HEK293 (cell line): ENCODE measurements at regions not wholly inside any gene's neighbourhood (a gene's known extent, or its start where the extent isn't known, plus 50 kb on each side); places are given as distances from the start of the nearest gene placed in this dataset.

Experiments
- CTCF ChIA-PET: fragments of 350-600 bp; formaldehyde crosslinking; extraction: SDS; loops from one replicate; lab custom pipeline; 2021; ENCODE audit warnings: antibody characterized with exemption; lab: Yijun Ruan, JAX
- POLR2A ChIA-PET: fragments of 300-600 bp; formaldehyde crosslinking; extraction: SDS; loops from one replicate; lab custom pipeline; 2020; ENCODE audit warnings: antibody characterized with exemption, inconsistent platforms; lab: Yijun Ruan, JAX
- H3K27ac ChIP-seq: fragments of 200-500 bp; sonication (Bioruptor generic); 2 replicates; pipeline ENCODE4 v1.5.1; 2014; ENCODE audit warnings: low read depth, low read length, control low read depth, inconsistent platforms; ENCODE audit errors: extremely low read depth
- H3K36me3 ChIP-seq, 2 experiments: fragments of 200-500 bp in 1 of 2; sonication (Bioruptor generic) in 1 of 2; 1 replicate in 1 of 2; 2 replicates in 1 of 2; pipeline ENCODE4 v1.5.1; 2014 to 2017; ENCODE audit warnings: inconsistent platforms in 2 of 2, low read length in 2 of 2; ENCODE audit not compliant: control insufficient read depth in 2 of 2, insufficient read depth in 1 of 2
- H3K4me1 ChIP-seq: fragments of 200-500 bp; sonication (Bioruptor generic); 2 replicates; pipeline ENCODE4 v1.5.1; 2014; ENCODE audit warnings: mild to moderate bottlenecking, low read length, inconsistent platforms; ENCODE audit not compliant: control insufficient read depth, insufficient read depth
- H3K4me3 ChIP-seq: 2 replicates; pipeline ENCODE4 v1.5.1; 2011; ENCODE audit warnings: low read depth, mild to moderate bottlenecking, control low read depth, low read length, moderate library complexity
- H3K9me3 ChIP-seq: fragments of 200-500 bp; sonication (Bioruptor generic); 2 replicates; pipeline ENCODE4 v1.5.1; 2014; ENCODE audit warnings: low read depth, low read length, inconsistent platforms; ENCODE audit not compliant: control insufficient read depth, insufficient read depth
- CTCF ChIP-seq: fragments of 450-650 bp; formaldehyde crosslinking; IDR thresholded peaks from 2 replicates; pipeline ENCODE4 v1.5.1; 2016; ENCODE audit warnings: missing biosample characterization, missing genetic modification characterization
- IKZF3 ChIP-seq: fragments of 450-650 bp; IDR thresholded peaks from 2 replicates; pipeline ENCODE4 v1.5.0; 2018; ENCODE audit warnings: missing biosample characterization, mild to moderate bottlenecking, missing genetic modification characterization, moderate library complexity
- INSM2 ChIP-seq: fragments of 450-650 bp; formaldehyde crosslinking; IDR thresholded peaks from 2 replicates; pipeline ENCODE4 v1.5.1; 2016; ENCODE audit warnings: missing biosample characterization, missing genetic modification characterization
- KLF17 ChIP-seq: fragments of 450-650 bp; formaldehyde crosslinking; IDR thresholded peaks from 2 replicates; pipeline ENCODE4 v1.5.1; 2016; ENCODE audit warnings: missing biosample characterization, missing genetic modification characterization
- KLF8 ChIP-seq: fragments of 450-650 bp; formaldehyde crosslinking; IDR thresholded peaks from 2 replicates; pipeline ENCODE4 v1.5.1; 2016; ENCODE audit warnings: missing biosample characterization, missing genetic modification characterization
- TRIM28 ChIP-seq: IDR thresholded peaks from 2 replicates; pipeline ENCODE4 v1.6.1; 2011; ENCODE audit warnings: low read length, control low read depth, borderline replicate concordance
- ZBTB20 ChIP-seq: fragments of 450-650 bp; formaldehyde crosslinking; IDR thresholded peaks from 2 replicates; pipeline ENCODE4 v1.5.1; 2016; ENCODE audit warnings: missing biosample characterization, missing genetic modification characterization
- ZBTB21 ChIP-seq: fragments of 450-650 bp; formaldehyde crosslinking; IDR thresholded peaks from 2 replicates; pipeline ENCODE4 v1.5.1; 2017; ENCODE audit warnings: missing biosample characterization, missing genetic modification characterization
- ZBTB26 ChIP-seq: fragments of 450-650 bp; formaldehyde crosslinking; optimal IDR thresholded peaks from 2 replicates; pipeline ENCODE3; 2016; ENCODE audit warnings: missing biosample characterization, mild to moderate bottlenecking, missing genetic modification characterization
- ZNF10 ChIP-seq: fragments of 450-650 bp; formaldehyde crosslinking; IDR thresholded peaks from 2 replicates; pipeline ENCODE4 v1.5.1; 2017; ENCODE audit warnings: missing biosample characterization, missing genetic modification characterization
- ZNF148 ChIP-seq: fragments of 450-650 bp; formaldehyde crosslinking; IDR thresholded peaks from 2 replicates; pipeline ENCODE4 v1.5.0; 2017; ENCODE audit warnings: missing biosample characterization, missing genetic modification characterization, borderline replicate concordance
- ZNF18 ChIP-seq: fragments of 450-650 bp; formaldehyde crosslinking; IDR thresholded peaks from 2 replicates; pipeline ENCODE4 v1.5.1; 2016; ENCODE audit warnings: missing biosample characterization, missing genetic modification characterization
- ZNF211 ChIP-seq: fragments of 450-650 bp; formaldehyde crosslinking; IDR thresholded peaks from 2 replicates; pipeline ENCODE4 v1.5.1; 2016; ENCODE audit warnings: low read depth, missing biosample characterization, missing genetic modification characterization
- ZNF23 ChIP-seq: fragments of 450-650 bp; formaldehyde crosslinking; IDR thresholded peaks from 2 replicates; pipeline ENCODE4 v1.5.1; 2016; ENCODE audit warnings: missing biosample characterization, missing genetic modification characterization, borderline replicate concordance
- ZNF341 ChIP-seq: fragments of 450-650 bp; formaldehyde crosslinking; IDR thresholded peaks from 2 replicates; pipeline ENCODE4; 2016; ENCODE audit warnings: low read depth, missing biosample characterization, missing genetic modification characterization
- ZNF513 ChIP-seq: fragments of 450-650 bp; IDR thresholded peaks from 2 replicates; pipeline ENCODE4 v1.5.1; 2018; ENCODE audit warnings: missing biosample characterization, missing genetic modification characterization
- ZNF518A ChIP-seq: fragments of 450-650 bp; formaldehyde crosslinking; conservative IDR thresholded peaks from 2 replicates; pipeline ENCODE4 v1.5.1; 2016; ENCODE audit warnings: low read depth, missing biosample characterization, missing genetic modification characterization
- ZNF561 ChIP-seq: fragments of 450-650 bp; IDR thresholded peaks from 2 replicates; pipeline ENCODE4 v1.5.1; 2018; ENCODE audit warnings: missing biosample characterization, missing genetic modification characterization, borderline replicate concordance
- ZNF623 ChIP-seq: fragments of 450-650 bp; formaldehyde crosslinking; IDR thresholded peaks from 2 replicates; pipeline ENCODE4 v1.5.1; 2016; ENCODE audit warnings: missing biosample characterization, missing genetic modification characterization
- ZNF664 ChIP-seq: fragments of 450-650 bp; formaldehyde crosslinking; IDR thresholded peaks from 2 replicates; pipeline ENCODE4 v1.5.1; 2016; ENCODE audit warnings: missing biosample characterization, missing genetic modification characterization

- no peak for TF ChIP-seq KLF17 (tag by site-specific recombination)
- TF ChIP-seq TRIM28 = no peak
- no peak for TF ChIP-seq ZBTB20 (tag by site-specific recombination)
- TF ChIP-seq ZNF623 (tag by site-specific recombination) = no peak
- no peak for TF ChIP-seq IKZF3 (tag by site-specific recombination)
- TF ChIP-seq ZNF148 (tag by site-specific recombination) = no peak
- TF ChIP-seq KLF8 = no peak
- TF ChIP-seq, all 188 proteins: peak for 0
Measured at GRCh38 chr10:130844310-130844709, 467.2 kb downstream of the TCERG1L start (continued).

GRCh38 chr10:130847170-130847569 is 464.4 kb downstream of the TCERG1L start:
- Histone ChIP-seq H3K36me3 (no peaks in the 10 kb centered on the region), H3K4me3 (no peak overlapping the region), H3K27ac (no peak overlapping the region), H3K9me3 (no peaks in the 10 kb centered on the region), H3K4me1 (no peaks in the 10 kb centered on the region)
- CTCF ChIA-PET = no interaction called here
- POLR2A ChIA-PET = no interaction called here
- no peak for TF ChIP-seq ZNF211 (tag by site-specific recombination)
- TF ChIP-seq ZNF623 (tag by site-specific recombination) = no peak
- no peak for TF ChIP-seq ZNF23
- no peak for TF ChIP-seq ZBTB26
- TF ChIP-seq KLF8 = no peak
- TF ChIP-seq ZNF341 (tag by site-specific recombination) = no peak
- no peak for TF ChIP-seq CTCF (tag by site-specific recombination)
- TF ChIP-seq ZNF518A (tag by site-specific recombination) = no peak
- TF ChIP-seq ZBTB21 (tag by site-specific recombination) = no peak
- TF ChIP-seq ZNF10 (tag by site-specific recombination) = no peak
- no peak for TF ChIP-seq ZNF18 (tag by site-specific recombination)
- no peak for TF ChIP-seq ZNF561 (tag by site-specific recombination)
- no peak for TF ChIP-seq INSM2 (tag by site-specific recombination)
- TF ChIP-seq ZNF664 (tag by site-specific recombination) = no peak
- TF ChIP-seq ZNF513 = no peak
